Heart left ventricle (tissue), 13 donors: ENCODE measurements at regions not wholly inside any gene's neighbourhood (a gene's known extent, or its start where the extent isn't known, plus 50 kb on each side); places are given as distances from the start of the nearest gene placed in this dataset.
"Not testable (repeated sequence)": the region's sequence is repeated elsewhere in the genome, so short reads cannot be mapped to it uniquely, and the experiment has no call there.

Experiments used
- POLR2A ChIP-seq, 2 donors: fragments of 450-650 bp; IDR thresholded peaks; one replicate each; pipeline ENCODE4 v1.6.1; 2017; ENCODE audit warnings: antibody characterized with exemption in 2 of 2, mild to moderate bottlenecking in 2 of 2, moderate library complexity in 2 of 2
- TF ChIP-seq, protein P1 (sequence below), 12 donors: fragments of 200-600 bp; sonication (generic) in 4 of 12; IDR thresholded peaks; one replicate each; pipeline versions ENCODE4 v1.5.0 to v1.8.0; 2018 to 2022; ENCODE audit warnings: antibody characterized with exemption in 12 of 12, mild to moderate bottlenecking in 5 of 12
- donor health status: ischemic (EF 13 %, LVEDD 7.1; RV severe dilation, severe dysfunction).
- donor health status: DM: no; HTN: yes; CAD: no.
- donor health status: DM: no; HTN: no; CAD: no.
- donor health status: ischemic (EF 25% LVEDD 6.9; RV normal size, moderate dysfunction).
- donor health status: ischemic (EF 25% LVEDD 5.7; RV mildly dilated, moderate dysfunction).
- donor health status: ischemic (EF 35%, LVEDD 5.7; RV mildly dilated, moderate dysfunction).
- donor health status: nonischemic (EF 11% LVEDD 7.7; RV severe dilation, severe dysfunction).
- donor health status: DM: yes; HTN: yes; CAD: no.
- donor health status: PGD.
- donor health status: ischemic (EF 29% LVEDD 5.4; RV normal size, mild dysfunction).
- donor health status: nonischemic (EF 23%, LVEDD 6.1; RV moderate dilation, normal function).

GRCh38 chr2:110329158-110329557, 116.8 kb upstream of the MTLN start:
- TF ChIP-seq, protein P1, sequence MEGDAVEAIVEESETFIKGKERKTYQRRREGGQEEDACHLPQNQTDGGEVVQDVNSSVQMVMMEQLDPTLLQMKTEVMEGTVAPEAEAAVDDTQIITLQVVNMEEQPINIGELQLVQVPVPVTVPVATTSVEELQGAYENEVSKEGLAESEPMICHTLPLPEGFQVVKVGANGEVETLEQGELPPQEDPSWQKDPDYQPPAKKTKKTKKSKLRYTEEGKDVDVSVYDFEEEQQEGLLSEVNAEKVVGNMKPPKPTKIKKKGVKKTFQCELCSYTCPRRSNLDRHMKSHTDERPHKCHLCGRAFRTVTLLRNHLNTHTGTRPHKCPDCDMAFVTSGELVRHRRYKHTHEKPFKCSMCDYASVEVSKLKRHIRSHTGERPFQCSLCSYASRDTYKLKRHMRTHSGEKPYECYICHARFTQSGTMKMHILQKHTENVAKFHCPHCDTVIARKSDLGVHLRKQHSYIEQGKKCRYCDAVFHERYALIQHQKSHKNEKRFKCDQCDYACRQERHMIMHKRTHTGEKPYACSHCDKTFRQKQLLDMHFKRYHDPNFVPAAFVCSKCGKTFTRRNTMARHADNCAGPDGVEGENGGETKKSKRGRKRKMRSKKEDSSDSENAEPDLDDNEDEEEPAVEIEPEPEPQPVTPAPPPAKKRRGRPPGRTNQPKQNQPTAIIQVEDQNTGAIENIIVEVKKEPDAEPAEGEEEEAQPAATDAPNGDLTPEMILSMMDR (IDR thresholded peaks at IDR 0.05) = not testable (repeated sequence)
- not testable (repeated sequence) for TF ChIP-seq POLR2A (IDR thresholded peaks at IDR 0.05)
